GM13977 (cell line): ENCODE measurements at regions not wholly inside any gene's neighbourhood (a gene's known extent, or its start where the extent isn't known, plus 50 kb on each side); places are given as distances from the start of the nearest gene placed in this dataset.
"Not testable (repeated sequence)": the region's sequence is repeated elsewhere in the genome, so short reads cannot be mapped to it uniquely, and the experiment has no call there.

Source experiments
- DNase-seq: peaks from one replicate; pipeline ENCODE4 v3.0.0; 2012; ENCODE audit warnings: low spot score
- in situ Hi-C: fragments of 300-500 bp; cut with MboI; formaldehyde crosslinking; loops from one replicate; pipeline ENCODE4 v1.12.0; 2022; ENCODE audit warnings: low sequenced_read_pairs, low pct_unique_long_range_greater_than_20kb, mixed read lengths, inconsistent platforms; ENCODE audit not compliant: unreplicated experiment

DNA sequence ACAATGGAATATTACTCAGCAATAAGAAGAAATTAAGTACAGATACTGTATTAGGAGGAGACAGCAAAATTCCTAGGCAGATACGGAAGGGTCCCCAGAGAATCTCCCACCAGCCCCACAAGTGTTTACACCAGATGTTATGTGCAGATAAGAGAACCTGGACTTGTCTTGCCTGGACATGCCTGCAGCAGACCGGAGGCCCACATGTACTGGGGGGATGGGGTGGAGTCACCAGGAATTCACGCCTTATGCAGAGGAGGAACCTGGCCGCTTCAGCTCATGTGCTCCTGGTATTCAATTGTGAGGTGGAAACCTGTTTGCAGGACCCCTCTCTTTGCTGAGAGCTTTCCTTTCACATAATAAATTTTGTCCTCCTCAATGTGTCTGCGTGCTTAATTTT lies 586.3 kb upstream of the DEFB115 start:
- DNase-seq, in situ Hi-C loops: not testable (repeated sequence)

DNA sequence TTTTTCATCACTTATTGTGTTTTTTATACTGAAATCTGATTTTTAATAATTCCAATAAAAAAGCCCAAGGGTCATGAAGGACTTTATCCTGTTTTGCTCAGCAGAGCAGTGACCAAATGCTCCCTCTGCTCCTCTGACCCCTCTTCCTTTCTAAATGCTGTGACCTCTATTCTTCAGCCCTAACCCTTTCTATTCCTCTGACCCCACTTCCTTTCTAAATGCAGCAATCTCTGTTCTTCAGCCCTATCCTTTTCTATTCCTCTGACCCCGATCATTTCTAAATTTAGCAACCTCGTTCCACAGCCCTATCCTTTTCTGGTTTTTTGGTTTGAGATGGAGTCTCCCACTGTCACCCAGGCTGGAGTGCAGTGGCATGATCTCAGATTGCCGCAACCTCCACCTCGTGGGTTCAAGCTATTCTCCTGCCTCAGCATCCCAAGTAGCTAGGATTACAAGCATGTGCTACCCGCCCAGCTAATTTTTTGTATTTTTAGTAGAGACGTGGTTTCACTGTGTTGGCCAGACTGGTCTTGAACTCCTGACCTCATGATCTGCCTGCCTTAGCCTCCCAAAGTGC lies 581.4 kb upstream of the DEFB115 start:
- in situ Hi-C loops, DNase-seq: not testable (repeated sequence)

DNA sequence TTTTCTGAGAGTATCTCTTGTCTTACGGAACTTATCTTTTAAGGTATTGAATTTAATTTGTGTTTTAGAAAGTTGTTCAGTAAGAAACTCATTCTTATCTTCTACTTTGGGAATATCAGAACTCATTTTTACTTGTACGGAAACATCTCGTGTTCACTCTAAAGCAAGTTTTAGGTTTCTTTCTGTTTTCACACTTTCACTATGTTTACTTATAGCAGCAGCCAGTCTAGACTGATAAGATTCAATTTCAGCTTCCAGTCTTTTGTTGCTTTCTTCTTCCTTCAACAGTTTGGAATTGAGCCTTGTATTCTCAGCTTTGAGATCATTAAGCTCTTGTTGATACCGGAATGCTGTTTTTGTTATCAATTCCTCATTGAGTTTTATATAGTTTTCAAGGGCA lies 575.2 kb upstream of the DEFB115 start:
- in situ Hi-C loops, DNase-seq: not testable (repeated sequence)

GRCh38 chr20:30712861-30713260 lies 544.6 kb upstream of the DEFB115 start:
- in situ Hi-C loops, DNase-seq: not testable (repeated sequence)

- in situ Hi-C loops, DNase-seq: not testable (repeated sequence)
These were observed 537.9 kb upstream of the DEFB115 start for GRCh38 chr20:30719415-30720199.

GRCh38 chr20:30723511-30723910 lies 534.0 kb upstream of the DEFB115 start:
- in situ Hi-C loops, DNase-seq: not testable (repeated sequence)

- DNase-seq, in situ Hi-C loops: not testable (repeated sequence)
These were observed 533.4 kb upstream of the DEFB115 start for GRCh38 chr20:30723934-30724687.

DNA sequence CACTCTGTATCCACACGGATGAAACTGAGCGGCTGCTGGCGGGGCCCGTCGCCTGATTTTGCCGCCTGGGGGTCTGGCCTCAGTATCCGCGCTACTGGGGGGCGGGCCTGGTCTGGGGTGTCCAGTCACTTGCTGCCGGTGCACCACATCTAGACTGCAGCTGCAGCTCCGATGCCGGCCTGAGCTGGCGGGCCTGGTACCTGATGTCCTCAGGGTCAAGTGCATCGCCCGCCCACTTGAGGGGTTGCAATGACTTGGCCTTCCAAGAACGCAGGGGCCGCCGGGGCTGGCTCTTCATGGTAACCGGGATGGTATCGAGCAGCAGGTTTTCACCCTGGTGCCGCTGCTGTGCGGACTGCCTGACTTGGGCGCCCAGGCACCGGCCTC lies 532.8 kb upstream of the DEFB115 start:
- in situ Hi-C loops, DNase-seq: not testable (repeated sequence)

- in situ Hi-C loops, DNase-seq: not testable (repeated sequence)
These were observed 532.3 kb upstream of the DEFB115 start for GRCh38 chr20:30725188-30725587.

- DNase-seq, in situ Hi-C loops: not testable (repeated sequence)
These were observed 529.1 kb upstream of the DEFB115 start for GRCh38 chr20:30728271-30728885.
